ENCODE measurements at regions not wholly inside any gene's neighbourhood (a gene's known extent, or its start where the extent isn't known, plus 50 kb on each side); places are given as distances from the start of the nearest gene placed in this dataset.
"Not testable (repeated sequence)": the region's sequence is repeated elsewhere in the genome, so short reads cannot be mapped to it uniquely, and the experiment has no call there.

GRCh38 chr2:16194530-16194929, 254.2 kb downstream of the MYCN start:
- DNase-seq: no peak

- no peak for DNase-seq
These were observed 253.7 kb downstream of the MYCN start for GRCh38 chr2:16194096-16194390.

GRCh38 chr2:16192416-16193216, 252.3 kb downstream of the MYCN start:
- no peak for DNase-seq

GRCh38 chr2:16191431-16192200, 251.3 kb downstream of the MYCN start:
- DNase-seq: no peak

- DNase-seq: no peak
These were observed 250.3 kb downstream of the MYCN start for GRCh38 chr2:16190446-16191270.

GRCh38 chr2:16189836-16190160, 249.4 kb downstream of the MYCN start:
- DNase-seq: no peak

- DNase-seq: no peak
These were observed 248.9 kb downstream of the MYCN start for GRCh38 chr2:16189029-16189835.

GRCh38 chr2:16188261-16188890, 248.0 kb downstream of the MYCN start:
- DNase-seq: no peak

- no peak for DNase-seq
These were observed 247.1 kb downstream of the MYCN start for GRCh38 chr2:16187482-16187817.

- no peak for DNase-seq
These were observed 246.5 kb downstream of the MYCN start for GRCh38 chr2:16186661-16187481.

- no peak for DNase-seq
These were observed 245.5 kb downstream of the MYCN start for GRCh38 chr2:16185801-16186272.

GRCh38 chr2:16184945-16185660, 244.8 kb downstream of the MYCN start:
- DNase-seq: no peak

GRCh38 chr2:16184341-16184890, 244.1 kb downstream of the MYCN start:
- no peak for DNase-seq

GRCh38 chr2:16183345-16183744, 243.0 kb downstream of the MYCN start:
- no peak for DNase-seq

GRCh38 chr2:16182841-16183240, 242.5 kb downstream of the MYCN start:
- DNase-seq: no peak

GRCh38 chr2:16182311-16182815, 242.0 kb downstream of the MYCN start:
- not testable (repeated sequence) for DNase-seq

GRCh38 chr2:16181741-16182090, 241.4 kb downstream of the MYCN start:
- no peak for DNase-seq

GRCh38 chr2:16181062-16181740, 240.9 kb downstream of the MYCN start:
- no peak for DNase-seq

GRCh38 chr2:16180631-16181030, 240.3 kb downstream of the MYCN start:
- no peak for DNase-seq
